Stomach (tissue), 4 donors: ENCODE measurements at regions not wholly inside any gene's neighbourhood (a gene's known extent, or its start where the extent isn't known, plus 50 kb on each side); places are given as distances from the start of the nearest gene placed in this dataset.

Experiments
- CTCF ChIP-seq, 7 experiments: fragments of 450-650 bp in 4 of 7; fragments of 200-600 bp in 3 of 7; sonication (generic) in 3 of 7; IDR thresholded peaks; one replicate each; pipeline ENCODE4 v1.5.1; 2016 to 2019; ENCODE audit warnings: antibody characterized with exemption in 7 of 7, control low read depth in 2 of 7, mild to moderate bottlenecking in 1 of 7
- EP300 ChIP-seq: sonication (generic); formaldehyde crosslinking; IDR thresholded peaks from one replicate; pipeline ENCODE4 v1.6.1; 2017; ENCODE audit warnings: antibody characterized with exemption
- POLR2A ChIP-seq, 4 donors: fragments of 450-650 bp; IDR thresholded peaks; one replicate each; pipeline ENCODE4 v1.6.1; 2016; ENCODE audit warnings: antibody characterized with exemption in 4 of 4, control low read depth in 2 of 4, mild to moderate bottlenecking in 1 of 4, moderate library complexity in 1 of 4
- POLR2AphosphoS5 ChIP-seq, 3 donors: sonication (generic); formaldehyde crosslinking; IDR thresholded peaks; one replicate each; pipeline ENCODE4 v1.6.1; 2016; ENCODE audit warnings: antibody characterized with exemption in 3 of 3

- TF ChIP-seq POLR2A (IDR thresholded peaks at IDR 0.05) (no peak), CTCF (IDR thresholded peaks at IDR 0.05) (no peak), POLR2AphosphoS5 (IDR thresholded peaks at IDR 0.05) (no peak), EP300 (no peak)
These were observed 445.8 kb upstream of the ACVR2A start for GRCh38 chr2:147398996-147399395.
